ENCODE measurements at regions not wholly inside any gene's neighbourhood (a gene's known extent, or its start where the extent isn't known, plus 50 kb on each side); places are given as distances from the start of the nearest gene placed in this dataset.
"Not testable (repeated sequence)": the region's sequence is repeated elsewhere in the genome, so short reads cannot be mapped to it uniquely, and the experiment has no call there.

- no peak for DNase-seq (ENCODE audit: low read depth, low spot score)
- Mint-ChIP-seq H3K27ac (ENCODE audit: unreplicated experiment) (no peak overlapping the region), H3K4me3 (no peak overlapping the region), H3K36me3 (ENCODE audit: low read depth) (peaks cover 11% of the 10 kb centered on the region), H3K27me3 (ENCODE audit: low read depth) (no peaks in the 10 kb centered on the region), H3K9me3 (peaks cover 29% of the 10 kb centered on the region), H3K4me1 (peaks cover 5% of the 10 kb centered on the region)
- no peak for TF ChIP-seq CTCF (conservative IDR thresholded peaks at IDR 0.05)
Measured at GRCh38 chr12:131316388-131316787, 362.7 kb downstream of the ADGRD1 start.

GRCh38 chr12:131318045-131318685, 364.5 kb downstream of the ADGRD1 start:
- peaks cover 11% of the 10 kb centered on the region for H3K36me3 Mint-ChIP-seq (ENCODE audit: low read depth)
- no peak for DNase-seq (ENCODE audit: low read depth, low spot score)
- H3K4me3 Mint-ChIP-seq = no peak overlapping the region
- no peak overlapping the region for H3K27ac Mint-ChIP-seq (ENCODE audit: unreplicated experiment)
- H3K9me3 Mint-ChIP-seq = peaks cover 29% of the 10 kb centered on the region
- TF ChIP-seq CTCF (conservative IDR thresholded peaks at IDR 0.05) = no peak
- peaks cover 5% of the 10 kb centered on the region for H3K4me1 Mint-ChIP-seq
- H3K27me3 Mint-ChIP-seq (ENCODE audit: low read depth) = no peaks in the 10 kb centered on the region

GRCh38 chr12:131321988-131322387, 368.3 kb downstream of the ADGRD1 start:
- peaks cover 16% of the 10 kb centered on the region for H3K36me3 Mint-ChIP-seq (ENCODE audit: low read depth)
- no peak for DNase-seq (ENCODE audit: low read depth, low spot score)
- TF ChIP-seq CTCF (conservative IDR thresholded peaks at IDR 0.05) = no peak
- H3K9me3 Mint-ChIP-seq = peaks cover 27% of the 10 kb centered on the region
- no peaks in the 10 kb centered on the region for H3K27me3 Mint-ChIP-seq (ENCODE audit: low read depth)
- H3K4me1 Mint-ChIP-seq = peaks cover 13% of the 10 kb centered on the region
- H3K4me3 Mint-ChIP-seq = no peak overlapping the region
- no peak overlapping the region for H3K27ac Mint-ChIP-seq (ENCODE audit: unreplicated experiment)

- not testable (repeated sequence) for H3K27ac Mint-ChIP-seq (ENCODE audit: unreplicated experiment); DNase-seq (ENCODE audit: low read depth, low spot score); H3K4me3 Mint-ChIP-seq; H3K27me3 Mint-ChIP-seq (ENCODE audit: low read depth)
- H3K36me3 Mint-ChIP-seq (ENCODE audit: low read depth) = peaks cover 17% of the 10 kb centered on the region
- H3K9me3 Mint-ChIP-seq = peaks cover 27% of the 10 kb centered on the region
- H3K4me1 Mint-ChIP-seq = peaks cover 16% of the 10 kb centered on the region
Measured at GRCh38 chr12:131322460-131322859, 368.8 kb downstream of the ADGRD1 start.

- no peak overlapping the region for H3K27ac Mint-ChIP-seq (ENCODE audit: unreplicated experiment)
- H3K4me3 Mint-ChIP-seq = no peak overlapping the region
- no peaks in the 10 kb centered on the region for H3K27me3 Mint-ChIP-seq (ENCODE audit: low read depth)
- peaks cover 16% of the 10 kb centered on the region for H3K9me3 Mint-ChIP-seq
- peaks cover 9% of the 10 kb centered on the region for H3K36me3 Mint-ChIP-seq (ENCODE audit: low read depth)
- H3K4me1 Mint-ChIP-seq = peaks cover 20% of the 10 kb centered on the region
- DNase-seq (ENCODE audit: low read depth, low spot score) = no peak
- TF ChIP-seq CTCF (conservative IDR thresholded peaks at IDR 0.05) = no peak
Measured at GRCh38 chr12:131323879-131324278, 370.2 kb downstream of the ADGRD1 start.

- no peak for TF ChIP-seq CTCF (conservative IDR thresholded peaks at IDR 0.05)
- peaks cover 27% of the 10 kb centered on the region for H3K4me1 Mint-ChIP-seq
- H3K9me3 Mint-ChIP-seq = peaks cover 13% of the 10 kb centered on the region
- peaks cover 15% of the 10 kb centered on the region for H3K36me3 Mint-ChIP-seq (ENCODE audit: low read depth)
- H3K27me3 Mint-ChIP-seq (ENCODE audit: low read depth) = no peaks in the 10 kb centered on the region
- DNase-seq (ENCODE audit: low read depth, low spot score) = no peak
- no peak overlapping the region for H3K4me3 Mint-ChIP-seq
- no peak overlapping the region for H3K27ac Mint-ChIP-seq (ENCODE audit: unreplicated experiment)
Measured at GRCh38 chr12:131327521-131328488, 374.1 kb downstream of the ADGRD1 start.

GRCh38 chr12:131328861-131329845, 375.4 kb downstream of the ADGRD1 start:
- H3K27me3 Mint-ChIP-seq (ENCODE audit: low read depth); DNase-seq (ENCODE audit: low read depth, low spot score); H3K4me3 Mint-ChIP-seq: not testable (repeated sequence)
- Mint-ChIP-seq H3K4me1 (peaks cover 26% of the 10 kb centered on the region), H3K9me3 (peaks cover 13% of the 10 kb centered on the region), H3K36me3 (ENCODE audit: low read depth) (peaks cover 13% of the 10 kb centered on the region), H3K27ac (ENCODE audit: unreplicated experiment) (peak overlapping the region; percentile 63)

Data from neural crest cell (in vitro differentiated cells).